Neural cell (in vitro differentiated cells): ENCODE measurements at regions not wholly inside any gene's neighbourhood (a gene's known extent, or its start where the extent isn't known, plus 50 kb on each side); places are given as distances from the start of the nearest gene placed in this dataset.

Source experiments
- CTCF ChIP-seq: fragments of 450-650 bp; IDR thresholded peaks from 2 replicates; pipeline ENCODE4 v1.5.1; 2014; ENCODE audit warnings: antibody characterized with exemption, mild to moderate bottlenecking, moderate library complexity; ENCODE audit not compliant: poor library complexity, severe bottlenecking
- EP300 ChIP-seq: fragments of 450-650 bp; conservative IDR thresholded peaks from 2 replicates; pipeline ENCODE4 v1.6.1; 2014; ENCODE audit warnings: antibody characterized with exemption, mild to moderate bottlenecking, moderate library complexity; ENCODE audit not compliant: poor library complexity, severe bottlenecking
- EZH2 ChIP-seq: fragments of 200-600, 300-800 bp; shearing (Covaris generic), sonication (generic); IDR thresholded peaks from 2 replicates; pipeline ENCODE4 v1.6.1; 2014; ENCODE audit warnings: antibody characterized with exemption, low read length, borderline replicate concordance, mild to moderate bottlenecking; ENCODE audit not compliant: insufficient read depth, poor library complexity, severe bottlenecking
- MXI1 ChIP-seq: fragments of 450-650 bp; conservative IDR thresholded peaks from 2 replicates; pipeline ENCODE4 v1.6.1; 2014; ENCODE audit warnings: antibody characterized with exemption, mild to moderate bottlenecking; ENCODE audit not compliant: poor library complexity, severe bottlenecking

GRCh38 chr21:21715266-21715969 is 717.2 kb downstream of the NCAM2 start:
- TF ChIP-seq EZH2 (no peak), CTCF (no peak), MXI1 (no peak), EP300 (no peak)
